Activated B cell treated with CpG ODN at 0.5 μM for 24 hours (primary cell): ENCODE measurements at regions not wholly inside any gene's neighbourhood (a gene's known extent, or its start where the extent isn't known, plus 50 kb on each side); places are given as distances from the start of the nearest gene placed in this dataset.

Experiments
- ATAC-seq: fragments of 200-7000 bp; cut with Tn5 transposase; one replicate; pipeline ENCODE4 v1.10.0; 2021; ENCODE audit warnings: low read depth, mild to moderate bottlenecking, moderate library complexity
- CTCF ChIA-PET: fragments of 350-600 bp; sonication (Branson Sonifier 250); formaldehyde crosslinking; loops from one replicate; lab custom pipeline; 2021; ENCODE audit warnings: antibody characterized with exemption; lab: Charles Lee
- POLR2A ChIA-PET: fragments of 350-600 bp; sonication (Branson Sonifier 250); formaldehyde crosslinking; loops from one replicate; lab custom pipeline; 2021; ENCODE audit warnings: antibody characterized with exemption; lab: Charles Lee
- DNase-seq: peaks from one replicate; pipeline ENCODE4 v3.0.0; 2022
- H3K27ac Mint-ChIP-seq: one replicate; pipeline ENCODE4 v1.8.0; 2020; ENCODE audit warnings: mixed read lengths
- H3K27me3 Mint-ChIP-seq: one replicate; pipeline ENCODE4 v1.8.0; 2021; ENCODE audit warnings: mixed read lengths
- H3K36me3 Mint-ChIP-seq: one replicate; pipeline ENCODE4 v1.8.0; 2021; ENCODE audit warnings: low read depth, mixed read lengths
- H3K4me1 Mint-ChIP-seq: one replicate; pipeline ENCODE4 v1.8.0; 2021; ENCODE audit warnings: mixed read lengths
- H3K4me3 Mint-ChIP-seq: one replicate; pipeline ENCODE4 v1.8.0; 2020; ENCODE audit warnings: mild to moderate bottlenecking, mixed read lengths
- H3K9me3 Mint-ChIP-seq: one replicate; pipeline ENCODE4 v1.8.0; 2020; ENCODE audit warnings: mixed read lengths
- CTCF ChIP-seq: fragments of 200-600 bp; IDR thresholded peaks from one replicate; pipeline ENCODE4 v1.8.0; 2022; ENCODE audit warnings: antibody characterized with exemption, mild to moderate bottlenecking
- intact Hi-C: fragments of 100-400 bp; cut with micrococcal nuclease; formaldehyde crosslinking; loops from one replicate; pipeline ENCODE4 v1.15.1; 2024

DNA sequence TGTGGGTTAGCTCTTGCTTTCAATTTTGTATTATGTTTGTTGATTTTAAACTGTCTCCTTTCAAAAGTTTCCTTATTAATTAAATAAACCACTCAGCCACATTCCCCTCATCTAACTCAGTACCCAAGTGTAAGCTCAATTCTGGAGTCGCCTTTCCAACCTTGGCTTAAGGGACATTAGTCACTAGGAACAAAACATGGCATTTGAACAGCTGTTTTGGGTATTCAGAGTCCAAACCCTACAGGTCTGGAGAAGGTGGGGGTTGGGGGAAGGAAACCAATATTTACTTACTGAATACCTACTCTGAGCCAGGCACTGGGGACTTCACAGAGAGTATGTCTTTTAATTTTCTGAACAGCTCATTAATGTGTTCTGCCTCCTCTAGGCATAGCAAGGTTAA lies 117.2 kb upstream of the JUN start:
- CTCF ChIA-PET: interaction anchor here (1.3 kb wide), 1 partner anchor 11 kb away, joined by 3 read pairs; no protein-coding TSS in a partner anchor
- no peak overlapping the region for H3K27ac Mint-ChIP-seq
- DNase-seq (no peak), ATAC-seq (no peak)
- peaks cover 18% of the 10 kb centered on the region for H3K4me1 Mint-ChIP-seq
- H3K36me3 Mint-ChIP-seq: no peaks in the 10 kb centered on the region
- H3K9me3 Mint-ChIP-seq: no peaks in the 10 kb centered on the region
- intact Hi-C loops: loop anchor here (5.0 kb wide), 3 partner anchors 106 to 246 kb away; no protein-coding TSS in a partner anchor
- POLR2A ChIA-PET: interaction anchor here (0.6 kb wide), 1 partner anchor 796 kb away, joined by 3 read pairs; no protein-coding TSS in a partner anchor
- H3K4me3 Mint-ChIP-seq: no peak overlapping the region
- no peak for TF ChIP-seq CTCF
- H3K27me3 Mint-ChIP-seq: no peaks in the 10 kb centered on the region

DNA sequence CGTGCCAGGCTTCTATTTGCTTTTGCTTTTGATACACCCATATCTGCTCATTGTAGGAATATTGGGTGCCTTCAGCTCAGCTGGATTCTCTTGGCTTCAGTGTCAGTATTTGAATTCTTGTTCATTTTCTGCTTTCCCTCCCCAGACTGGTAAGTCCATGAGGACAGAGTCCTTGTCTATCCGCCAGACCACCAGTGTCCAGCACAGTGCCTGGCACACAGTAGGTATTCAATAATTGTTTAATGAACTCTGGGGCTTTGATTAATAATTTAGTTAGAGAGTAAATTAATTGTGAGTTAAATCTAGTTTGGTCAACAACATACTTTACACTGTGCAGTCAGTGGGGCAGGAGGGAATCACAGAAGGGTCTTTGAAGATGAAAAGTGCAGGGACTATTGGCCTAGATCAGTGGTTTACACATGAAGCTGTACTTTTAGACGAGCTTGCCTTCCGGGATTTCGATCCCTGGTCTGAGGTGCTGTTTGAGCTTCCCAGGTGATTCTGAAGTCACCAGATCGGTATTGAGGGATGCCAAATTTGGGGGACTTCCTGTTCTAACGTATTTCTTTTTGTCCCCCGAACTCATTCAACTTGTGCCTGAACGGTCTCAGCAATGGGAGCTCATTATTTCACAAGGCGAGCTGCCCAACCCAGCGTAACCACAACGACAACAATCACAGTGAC lies 119.1 kb upstream of the JUN start:
- TF ChIP-seq CTCF: no peak
- no peaks in the 10 kb centered on the region for H3K27me3 Mint-ChIP-seq
- H3K4me1 Mint-ChIP-seq: peaks cover 16% of the 10 kb centered on the region
- DNase-seq (no peak), ATAC-seq (no peak)
- intact Hi-C loops: loop anchor here (1.0 to 5.0 kb wide), 9 partner anchors 65 to 796 kb away; partner anchors contain the start of genes FGGY and JUN
- H3K27ac Mint-ChIP-seq: peak overlapping the region; percentile 73
- no peaks in the 10 kb centered on the region for H3K9me3 Mint-ChIP-seq
- peak overlapping the region; percentile 84 for H3K4me3 Mint-ChIP-seq
- ChIA-PET POLR2A (interaction anchor here (0.5 to 2.2 kb wide), 11 partner anchors 66 to 766 kb away, joined by 3 to 22 read pairs (median 5); partner anchors contain the start of gene JUN), CTCF (interaction anchor here (0.8 to 1.7 kb wide), 2 partner anchors 117 to 796 kb away, joined by 4 to 5 read pairs; no protein-coding TSS in a partner anchor)
- H3K36me3 Mint-ChIP-seq: no peaks in the 10 kb centered on the region

DNA sequence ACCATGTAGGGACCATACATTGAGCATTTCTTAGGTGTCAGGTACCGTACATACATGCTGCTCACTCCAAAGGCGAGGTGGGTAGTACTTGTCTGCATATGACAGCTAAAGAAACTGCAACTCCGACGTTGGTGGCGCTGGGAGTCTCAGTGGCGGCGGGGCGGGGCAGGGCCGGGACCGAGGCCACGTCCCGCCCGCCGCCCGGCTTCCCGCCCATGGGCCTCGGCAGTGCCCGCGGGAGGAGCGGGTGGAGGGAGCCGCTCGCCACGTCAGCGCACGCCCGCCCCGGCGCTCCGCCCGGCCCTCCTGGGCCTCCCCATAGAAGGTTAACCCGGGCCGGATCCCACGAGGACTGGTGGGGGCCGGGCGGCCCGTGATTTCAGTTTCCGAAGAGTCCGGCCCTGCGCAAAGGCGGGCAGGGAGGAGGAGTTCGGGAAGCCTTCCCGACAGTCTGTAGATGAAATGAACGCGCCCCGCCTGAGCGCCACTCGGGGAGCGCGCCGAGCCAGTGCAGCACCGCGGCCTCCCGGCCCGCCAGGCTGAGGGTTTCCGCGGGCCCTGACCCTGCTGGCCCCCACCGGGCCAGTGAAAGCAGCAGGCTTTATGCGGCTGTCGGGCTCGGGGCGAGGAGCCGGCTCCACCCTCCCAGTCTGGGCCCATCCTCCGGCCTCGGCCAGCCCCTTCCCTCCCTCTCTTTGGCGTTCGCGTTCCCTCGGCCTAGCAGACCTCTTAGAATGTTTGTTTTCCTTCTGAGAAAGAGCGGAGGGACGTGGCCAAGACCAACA lies 119.9 kb upstream of the JUN start:
- no peaks in the 10 kb centered on the region for H3K9me3 Mint-ChIP-seq
- ATAC-seq (peak; percentile 90), DNase-seq (peak; percentile 75)
- H3K4me3 Mint-ChIP-seq: peak overlapping the region; percentile 84
- H3K4me1 Mint-ChIP-seq: peaks cover 16% of the 10 kb centered on the region
- no peak for TF ChIP-seq CTCF
- POLR2A ChIA-PET: interaction anchor here (0.7 to 2.2 kb wide), 10 partner anchors 65 to 393 kb away, joined by 3 to 22 read pairs (median 5); partner anchors contain the start of gene JUN
- H3K27ac Mint-ChIP-seq: peak overlapping the region; percentile 81
- H3K36me3 Mint-ChIP-seq: no peaks in the 10 kb centered on the region
- H3K27me3 Mint-ChIP-seq: no peaks in the 10 kb centered on the region
- CTCF ChIA-PET: interaction anchor here (0.8 to 1.7 kb wide), 3 partner anchors 9 to 796 kb away, joined by 3 to 5 read pairs (median 4); no protein-coding TSS in a partner anchor
- intact Hi-C loops: loop anchor here (1.0 to 5.0 kb wide), 9 partner anchors 65 to 795 kb away; partner anchors contain the start of genes FGGY and JUN

- Mint-ChIP-seq H3K4me1 (peaks cover 16% of the 10 kb centered on the region), H3K27me3 (no peaks in the 10 kb centered on the region), H3K36me3 (no peaks in the 10 kb centered on the region), H3K4me3 (peak overlapping the region; percentile 84), H3K27ac (peak overlapping the region; percentile 81), H3K9me3 (no peaks in the 10 kb centered on the region)
- DNase-seq (no peak), ATAC-seq (no peak)
- intact Hi-C loops: loop anchor here (5.0 kb wide), 3 partner anchors 103 to 243 kb away; no protein-coding TSS in a partner anchor
- POLR2A ChIA-PET: no interaction called here
- CTCF ChIA-PET: interaction anchor here (1.2 kb wide), 1 partner anchor 8 kb away, joined by 3 read pairs; no protein-coding TSS in a partner anchor
- TF ChIP-seq CTCF: no peak
Observed at GRCh38 chr1:58904299-58905125, 120.7 kb upstream of the JUN start.
